ENCODE measurements at regions not wholly inside any gene's neighbourhood (a gene's known extent, or its start where the extent isn't known, plus 50 kb on each side); places are given as distances from the start of the nearest gene placed in this dataset.

DNA sequence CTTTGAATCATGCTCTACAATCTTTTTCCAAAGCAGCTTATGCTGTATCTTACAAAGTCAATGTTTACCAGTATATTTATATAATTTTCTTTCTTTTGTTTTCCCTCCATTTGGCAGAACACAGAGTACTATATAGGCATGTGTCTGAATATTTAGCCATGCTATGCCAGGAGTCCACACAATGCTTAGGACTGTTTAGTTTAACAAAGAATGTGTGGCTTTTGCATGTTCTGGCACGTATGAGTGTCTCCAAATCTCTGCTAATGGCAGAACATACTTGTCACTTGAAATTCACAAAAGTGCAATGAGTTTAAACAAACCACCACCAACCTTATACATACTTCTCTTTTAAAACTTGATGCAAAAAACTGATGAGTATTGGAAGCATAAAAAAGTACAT is 268.0 kb downstream of the NR4A2 start:
- no peak overlapping the region for H3K4me3 ChIP-seq
- WGBS (ENCODE audit: insufficient coverage, low coverage, low lambda C conversion rate, missing lambda C conversion rate): 58% methylated on average over 1 of the region's 1 CpG
- no peak for TF ChIP-seq POLR2A (IDR thresholded peaks at IDR 0.05)
- no peaks in the 10 kb centered on the region for H3K9me3 ChIP-seq
- intact Hi-C loops (cut with DNase I): no loop called here
- no peak for DNase-seq
- H3K27me3 ChIP-seq: no peaks in the 10 kb centered on the region
- no peak overlapping the region for H3K27ac ChIP-seq
- no peaks in the 10 kb centered on the region for H3K4me1 ChIP-seq
- ATAC-seq: no peak
- no peaks in the 10 kb centered on the region for H3K36me3 ChIP-seq

DNA sequence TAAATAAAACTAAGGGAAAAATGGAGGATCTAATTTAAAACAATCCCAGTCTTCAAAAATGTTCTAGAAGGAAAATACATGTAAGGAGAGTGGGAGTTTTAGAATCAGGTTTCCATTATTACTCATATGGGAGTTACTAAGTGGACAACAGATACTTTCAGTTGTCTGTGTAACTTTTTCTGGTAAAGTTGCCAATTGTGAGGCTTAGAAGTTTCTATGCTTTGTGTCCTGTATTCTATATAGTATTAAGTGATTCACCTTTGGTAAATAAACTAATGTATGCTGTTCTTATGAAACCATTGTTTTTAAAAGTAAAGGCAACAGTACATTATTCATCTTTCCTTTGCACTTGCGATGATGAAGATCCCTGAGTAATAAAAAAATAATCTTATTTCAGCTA is 274.9 kb downstream of the NR4A2 start:
- H3K36me3 ChIP-seq: no peaks in the 10 kb centered on the region
- DNase-seq (no peak), ATAC-seq (no peak)
- no peak overlapping the region for H3K27ac ChIP-seq
- WGBS (ENCODE audit: insufficient coverage, low coverage, low lambda C conversion rate, missing lambda C conversion rate): 93% methylated on average over 1 of the region's 1 CpG
- H3K4me1 ChIP-seq: no peaks in the 10 kb centered on the region
- intact Hi-C loops (cut with DNase I): no loop called here
- no peaks in the 10 kb centered on the region for H3K9me3 ChIP-seq
- no peak overlapping the region for H3K4me3 ChIP-seq
- TF ChIP-seq, protein P1, sequence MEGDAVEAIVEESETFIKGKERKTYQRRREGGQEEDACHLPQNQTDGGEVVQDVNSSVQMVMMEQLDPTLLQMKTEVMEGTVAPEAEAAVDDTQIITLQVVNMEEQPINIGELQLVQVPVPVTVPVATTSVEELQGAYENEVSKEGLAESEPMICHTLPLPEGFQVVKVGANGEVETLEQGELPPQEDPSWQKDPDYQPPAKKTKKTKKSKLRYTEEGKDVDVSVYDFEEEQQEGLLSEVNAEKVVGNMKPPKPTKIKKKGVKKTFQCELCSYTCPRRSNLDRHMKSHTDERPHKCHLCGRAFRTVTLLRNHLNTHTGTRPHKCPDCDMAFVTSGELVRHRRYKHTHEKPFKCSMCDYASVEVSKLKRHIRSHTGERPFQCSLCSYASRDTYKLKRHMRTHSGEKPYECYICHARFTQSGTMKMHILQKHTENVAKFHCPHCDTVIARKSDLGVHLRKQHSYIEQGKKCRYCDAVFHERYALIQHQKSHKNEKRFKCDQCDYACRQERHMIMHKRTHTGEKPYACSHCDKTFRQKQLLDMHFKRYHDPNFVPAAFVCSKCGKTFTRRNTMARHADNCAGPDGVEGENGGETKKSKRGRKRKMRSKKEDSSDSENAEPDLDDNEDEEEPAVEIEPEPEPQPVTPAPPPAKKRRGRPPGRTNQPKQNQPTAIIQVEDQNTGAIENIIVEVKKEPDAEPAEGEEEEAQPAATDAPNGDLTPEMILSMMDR (IDR thresholded peaks at IDR 0.05): no peak
- TF ChIP-seq POLR2A (IDR thresholded peaks at IDR 0.05): no peak
- H3K27me3 ChIP-seq: no peaks in the 10 kb centered on the region

DNA sequence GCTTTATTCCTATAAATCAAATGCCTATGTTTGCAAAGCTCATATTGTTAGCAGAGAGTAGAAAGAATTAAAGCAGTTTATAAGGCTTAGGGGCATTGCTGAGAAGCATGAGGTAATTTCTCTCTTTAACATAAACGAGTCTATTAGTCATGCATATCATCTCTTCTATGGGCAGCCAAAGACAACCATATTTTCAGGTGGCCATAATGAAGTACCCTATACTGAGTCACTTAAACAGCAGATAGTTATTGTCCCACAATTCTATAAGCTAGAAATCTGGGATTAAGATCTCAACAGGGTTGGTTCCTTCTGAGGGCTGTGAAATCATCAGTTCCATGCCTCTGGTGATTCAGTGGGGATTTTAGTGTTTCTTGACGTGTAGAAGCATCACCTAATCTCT is 277.5 kb downstream of the NR4A2 start:
- no peaks in the 10 kb centered on the region for H3K9me3 ChIP-seq
- 48% methylated on average over 2 of the region's 2 CpGs for WGBS (ENCODE audit: insufficient coverage, low coverage, low lambda C conversion rate, missing lambda C conversion rate)

DNA sequence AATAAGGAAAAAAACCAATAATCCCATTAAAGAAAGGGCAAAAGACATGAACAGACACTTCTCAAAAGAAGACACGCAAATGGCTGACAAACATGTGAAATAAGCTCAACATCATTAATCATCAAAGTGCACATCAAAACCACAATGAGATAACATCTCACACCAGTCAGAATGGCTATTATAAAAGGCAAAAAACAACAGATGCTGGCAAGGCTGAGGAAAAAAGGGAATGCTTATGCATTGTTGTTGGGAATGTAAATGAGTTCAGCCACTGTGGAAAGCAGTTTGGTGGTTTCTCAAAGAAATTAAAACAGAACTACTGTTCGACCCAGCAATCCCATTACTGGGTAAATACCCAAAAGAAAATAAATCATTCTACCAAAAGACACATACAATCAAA is 285.6 kb downstream of the NR4A2 start:
- ATAC-seq (no peak), DNase-seq (no peak)
- 42% methylated on average over 2 of the region's 2 CpGs for WGBS (ENCODE audit: insufficient coverage, low coverage, low lambda C conversion rate, missing lambda C conversion rate)
- H3K4me3 ChIP-seq: no peak overlapping the region
- intact Hi-C loops (cut with DNase I): no loop called here
- no peak overlapping the region for H3K27ac ChIP-seq
- TF ChIP-seq POLR2A (IDR thresholded peaks at IDR 0.05): no peak
- TF ChIP-seq, protein P1 (IDR thresholded peaks at IDR 0.05): no peak
- H3K36me3 ChIP-seq: no peaks in the 10 kb centered on the region
- no peaks in the 10 kb centered on the region for H3K4me1 ChIP-seq
- H3K9me3 ChIP-seq: no peaks in the 10 kb centered on the region
- no peaks in the 10 kb centered on the region for H3K27me3 ChIP-seq

More for the DNA sequence above, 277.5 kb downstream of the NR4A2 start:
- no peaks in the 10 kb centered on the region for H3K27me3 ChIP-seq
- ATAC-seq (no peak), DNase-seq (no peak)
- intact Hi-C loops (cut with DNase I): no loop called here
- H3K27ac ChIP-seq: no peak overlapping the region
- H3K4me1 ChIP-seq: no peaks in the 10 kb centered on the region
- H3K36me3 ChIP-seq: no peaks in the 10 kb centered on the region
- TF ChIP-seq, protein P1 (IDR thresholded peaks at IDR 0.05): no peak
- no peak for TF ChIP-seq POLR2A (IDR thresholded peaks at IDR 0.05)
- no peak overlapping the region for H3K4me3 ChIP-seq

DNA sequence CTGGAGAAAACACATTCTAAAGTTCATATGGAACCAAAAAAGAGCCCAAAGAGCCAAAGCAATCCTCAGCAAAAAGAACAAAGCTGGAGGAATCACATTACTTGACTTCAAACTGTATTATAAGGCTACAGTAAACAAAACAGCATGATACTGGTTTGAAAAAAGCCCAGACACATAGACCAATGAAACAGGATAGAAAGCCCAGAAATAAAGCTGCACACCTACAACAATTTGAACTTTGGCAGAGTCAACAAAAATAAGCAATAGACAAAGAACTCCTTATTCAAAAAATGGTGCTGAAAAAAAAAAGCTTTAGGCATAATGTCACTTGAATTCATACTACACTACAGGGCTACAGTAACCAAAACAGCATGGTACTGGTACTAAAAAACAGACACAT is 289.6 kb downstream of the NR4A2 start:
- Histone ChIP-seq H3K9me3 (no peaks in the 10 kb centered on the region), H3K36me3 (no peaks in the 10 kb centered on the region), H3K27me3 (no peaks in the 10 kb centered on the region), H3K4me3 (no peak overlapping the region), H3K4me1 (no peaks in the 10 kb centered on the region), H3K27ac (no peak overlapping the region)
- intact Hi-C loops (cut with DNase I): no loop called here
- DNase-seq: no peak
- no peak for ATAC-seq
- no peak for TF ChIP-seq POLR2A (IDR thresholded peaks at IDR 0.05)
- TF ChIP-seq, protein P1 (IDR thresholded peaks at IDR 0.05): no peak

Measured in right lobe of liver (tissue), 6 donors.